CD8-positive, alpha-beta memory T cell (primary cell): ENCODE measurements at regions not wholly inside any gene's neighbourhood (a gene's known extent, or its start where the extent isn't known, plus 50 kb on each side); places are given as distances from the start of the nearest gene placed in this dataset.

ENCODE experiments used
- CTCF ChIA-PET: fragments of 350-600 bp; sonication (Branson Sonifier 250); formaldehyde crosslinking; loops from one replicate; lab custom pipeline; 2021; ENCODE audit warnings: antibody characterized with exemption; lab: Charles Lee
- POLR2A ChIA-PET: fragments of 350-600 bp; sonication (Branson Sonifier 250); formaldehyde crosslinking; loops from one replicate; lab custom pipeline; 2021; ENCODE audit warnings: antibody characterized with exemption; lab: Charles Lee
- DNase-seq, 5 donors: peaks; one replicate each; pipeline versions ENCODE4 v3.0.0 to v3.0.0-alpha.2; 2020 to 2022; ENCODE audit warnings: mixed read lengths in 1 of 5
- H3K27ac ChIP-seq: one replicate; pipeline ENCODE4 v1.7.0; 2013; ENCODE audit warnings: low read depth, mild to moderate bottlenecking, low read length, moderate library complexity
- H3K27me3 ChIP-seq: 2 replicates; pipeline ENCODE4 v1.7.0; 2013; ENCODE audit warnings: low read length, mild to moderate bottlenecking; ENCODE audit not compliant: insufficient read depth, poor library complexity, severe bottlenecking
- H3K36me3 ChIP-seq: 2 replicates; pipeline ENCODE4 v1.7.0; 2013; ENCODE audit warnings: mild to moderate bottlenecking, low read length, moderate library complexity; ENCODE audit not compliant: insufficient read depth
- H3K4me1 ChIP-seq: 2 replicates; pipeline ENCODE4 v1.7.0; 2013; ENCODE audit warnings: mild to moderate bottlenecking, low read length, moderate library complexity; ENCODE audit not compliant: insufficient read depth
- H3K4me3 ChIP-seq: 2 replicates; pipeline ENCODE4 v1.7.0; 2013; ENCODE audit warnings: mild to moderate bottlenecking, low read length
- H3K9me3 ChIP-seq: 2 replicates; pipeline ENCODE4 v1.7.0; 2013; ENCODE audit warnings: mild to moderate bottlenecking, low read length
- H3K27ac Mint-ChIP-seq, 8 donors: one replicate each; pipeline ENCODE4 v1.8.0; 2020 to 2021; ENCODE audit warnings: mixed read lengths in 8 of 8, mild to moderate bottlenecking in 6 of 8, inconsistent platforms in 3 of 8, moderate library complexity in 3 of 8
- H3K27me3 Mint-ChIP-seq, 2 donors: one replicate each; pipeline ENCODE4 v1.8.0; 2020 to 2021; ENCODE audit warnings: mixed read lengths in 2 of 2, mild to moderate bottlenecking in 1 of 2, moderate library complexity in 1 of 2
- H3K36me3 Mint-ChIP-seq, 3 donors: one replicate each; pipeline ENCODE4 v1.8.0; 2020 to 2021; ENCODE audit warnings: mixed read lengths in 3 of 3, inconsistent platforms in 1 of 3, mild to moderate bottlenecking in 1 of 3
- H3K4me1 Mint-ChIP-seq, 3 donors: one replicate each; pipeline ENCODE4 v1.8.0; 2020 to 2021; ENCODE audit warnings: mixed read lengths in 3 of 3, inconsistent platforms in 1 of 3, mild to moderate bottlenecking in 1 of 3
- H3K4me3 Mint-ChIP-seq, 7 donors: one replicate each; pipeline ENCODE4 v1.8.0; 2020 to 2021; ENCODE audit warnings: mixed read lengths in 7 of 7, mild to moderate bottlenecking in 6 of 7, moderate library complexity in 4 of 7, inconsistent platforms in 2 of 7
- H3K9me3 Mint-ChIP-seq, 5 donors: one replicate each; pipeline ENCODE4 v1.8.0; 2020 to 2022; ENCODE audit warnings: mixed read lengths in 5 of 5, mild to moderate bottlenecking in 3 of 5, moderate library complexity in 2 of 5, inconsistent platforms in 1 of 5

DNA sequence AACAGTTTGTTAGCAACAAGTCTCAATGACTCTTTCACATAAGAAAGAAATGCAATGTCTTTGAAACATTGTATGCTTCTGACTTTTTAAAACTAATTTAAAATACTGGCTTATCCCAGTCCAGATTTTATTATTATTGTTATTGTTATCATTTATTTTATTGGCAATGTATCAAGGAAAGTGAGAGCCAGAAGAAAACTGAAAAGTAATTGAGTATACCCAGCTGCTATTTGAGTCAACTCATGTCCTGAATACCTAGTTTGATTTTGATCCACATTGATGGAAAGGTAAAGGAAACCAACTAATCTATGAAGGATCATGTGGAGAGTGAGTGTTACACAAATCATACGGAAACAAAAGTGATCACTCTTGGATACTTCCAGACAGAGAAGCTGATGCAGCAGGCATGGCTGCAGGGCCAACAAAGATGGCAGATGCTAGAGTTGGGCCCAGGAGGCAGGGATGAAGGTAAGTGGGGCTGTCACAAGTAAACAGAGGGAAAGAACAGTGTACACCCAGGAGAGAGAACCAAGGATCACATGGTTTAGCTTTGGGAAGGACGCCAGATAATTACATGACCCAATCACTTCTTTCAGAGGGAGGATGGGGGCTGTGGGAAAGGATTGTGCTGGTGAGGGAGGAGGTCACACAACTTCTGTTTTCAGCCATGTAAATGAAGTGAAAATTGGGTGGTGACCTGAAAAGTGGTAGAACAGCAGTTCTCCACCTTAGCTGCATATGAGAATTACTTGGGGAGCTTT lies 179.2 kb upstream of the NAMPT start:
- Mint-ChIP-seq H3K36me3 (no peaks in the 10 kb centered on the region), H3K4me1 (no peaks in the 10 kb centered on the region), H3K9me3 (no peaks in the 10 kb centered on the region), H3K4me3 (no peak overlapping the region), H3K27me3 (peaks cover 2 to 7% of the 10 kb centered on the region in 2 donors), H3K27ac (no peak overlapping the region)
- ChIA-PET CTCF (interaction anchor here (1.5 to 8.6 kb wide), 2 partner anchors 288 to 293 kb away, joined by 3 to 100 read pairs; no protein-coding TSS in a partner anchor), POLR2A (no interaction called here)
- DNase-seq = no peak
- H3K4me1 ChIP-seq = no peaks in the 10 kb centered on the region
- H3K4me3 ChIP-seq = no peak overlapping the region
- no peaks in the 10 kb centered on the region for H3K36me3 ChIP-seq
- no peaks in the 10 kb centered on the region for H3K27me3 ChIP-seq
- no peaks in the 10 kb centered on the region for H3K9me3 ChIP-seq
- no peak overlapping the region for H3K27ac ChIP-seq

DNA sequence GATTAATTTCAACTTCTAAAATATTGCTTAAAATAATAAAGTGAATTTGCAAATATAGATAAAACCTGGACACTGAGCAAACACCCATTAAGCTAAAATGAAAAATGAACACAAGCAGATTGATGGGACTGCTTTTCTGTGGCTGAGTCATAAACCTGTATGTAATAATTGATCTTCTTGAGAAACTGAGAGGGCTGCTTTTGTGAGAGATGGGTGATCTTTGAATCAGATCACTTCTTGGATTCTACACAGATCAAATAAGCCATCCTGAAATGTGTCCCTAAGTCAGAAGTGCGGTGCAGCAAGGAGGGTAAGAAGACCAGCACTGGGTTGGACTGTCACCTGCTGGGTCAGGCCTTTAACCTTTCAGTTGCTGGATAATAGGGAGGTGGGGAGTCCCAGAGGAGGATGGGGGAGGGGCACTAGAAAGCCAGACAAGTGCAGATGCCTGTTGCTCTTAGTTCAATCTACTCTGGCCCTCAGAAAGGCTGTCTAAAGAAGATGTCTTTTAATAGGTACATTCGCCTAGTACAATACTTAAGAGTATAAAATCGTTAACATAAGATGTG lies 178.2 kb upstream of the NAMPT start:
- no peak overlapping the region for H3K4me3 ChIP-seq
- no peaks in the 10 kb centered on the region for H3K27me3 ChIP-seq
- CTCF ChIA-PET = interaction anchor here (1.2 to 8.6 kb wide), 6 partner anchors 15 to 442 kb away, joined by 3 to 100 read pairs (median 4); partner anchors contain the start of gene NAMPT
- H3K36me3 ChIP-seq = no peaks in the 10 kb centered on the region
- Mint-ChIP-seq H3K4me3 (no peak overlapping the region), H3K27me3 (peaks cover 0 to 2% of the 10 kb centered on the region in 2 donors), H3K36me3 (no peaks in the 10 kb centered on the region), H3K27ac (no peak overlapping the region), H3K4me1 (no peaks in the 10 kb centered on the region), H3K9me3 (peaks cover 0 to under 1% (median 0%) of the 10 kb centered on the region in 5 donors)
- H3K9me3 ChIP-seq = no peaks in the 10 kb centered on the region
- H3K27ac ChIP-seq = no peak overlapping the region
- DNase-seq = no peak
- POLR2A ChIA-PET = no interaction called here
- H3K4me1 ChIP-seq = no peaks in the 10 kb centered on the region

DNA sequence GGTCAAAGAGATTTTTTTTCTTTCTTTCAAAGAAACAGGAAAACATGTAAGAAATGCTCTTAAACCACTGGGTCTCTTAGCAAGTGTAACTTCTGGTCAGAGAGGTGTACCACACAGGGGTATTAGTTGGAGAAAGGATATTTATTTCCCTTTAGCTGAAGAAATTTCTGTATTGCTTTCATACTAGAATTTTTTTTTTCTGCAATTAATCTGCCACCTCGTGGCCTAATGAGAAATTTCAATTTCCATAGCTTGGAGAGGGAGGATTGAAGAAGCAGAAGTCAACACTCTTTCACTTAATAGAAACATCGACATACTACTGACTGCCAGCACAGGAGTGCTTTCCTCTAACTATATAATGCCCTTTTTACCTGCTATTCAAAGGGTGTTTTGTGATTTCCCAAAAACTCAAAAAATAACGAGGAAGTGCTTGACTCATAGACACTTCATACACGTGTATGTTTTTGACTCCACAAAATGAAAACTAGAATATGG lies 177.6 kb upstream of the NAMPT start:
- Mint-ChIP-seq H3K4me1 (no peaks in the 10 kb centered on the region), H3K9me3 (peaks cover 0 to 2% (median 0%) of the 10 kb centered on the region in 5 donors), H3K27ac (no peak overlapping the region), H3K4me3 (no peak overlapping the region), H3K27me3 (no peaks in the 10 kb centered on the region), H3K36me3 (no peaks in the 10 kb centered on the region)
- ChIA-PET POLR2A (no interaction called here), CTCF (interaction anchor here (0.8 to 8.6 kb wide), 7 partner anchors 10 to 441 kb away, joined by 3 to 100 read pairs (median 4); partner anchors contain the start of gene NAMPT)
- H3K36me3 ChIP-seq = no peaks in the 10 kb centered on the region
- H3K4me1 ChIP-seq = no peaks in the 10 kb centered on the region
- H3K27ac ChIP-seq = no peak overlapping the region
- H3K4me3 ChIP-seq = no peak overlapping the region
- no peaks in the 10 kb centered on the region for H3K9me3 ChIP-seq
- no peaks in the 10 kb centered on the region for H3K27me3 ChIP-seq
- DNase-seq = peak in 1 of 5 donors; percentile 6

DNA sequence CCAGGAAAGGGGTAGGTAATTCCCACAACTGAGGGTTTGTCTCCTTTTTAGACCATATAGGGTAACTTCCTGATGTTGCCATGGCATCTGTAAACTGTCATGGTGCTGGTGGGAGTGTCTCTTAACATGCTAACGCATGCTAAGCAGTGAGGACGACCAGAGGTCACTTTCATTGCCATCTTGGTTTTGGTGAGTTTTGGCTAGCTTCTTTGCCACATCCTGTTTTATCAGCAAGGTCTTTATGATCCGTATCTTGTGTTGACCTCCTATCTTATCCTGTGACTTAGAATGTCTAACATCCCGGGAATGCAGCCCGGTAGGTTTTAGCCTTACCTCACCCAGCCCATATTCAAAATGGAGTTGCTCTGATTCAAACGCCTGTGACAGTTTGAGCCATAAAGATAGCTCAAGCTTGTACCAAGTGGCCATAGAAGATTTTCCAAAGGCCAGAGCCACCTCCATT lies 176.0 kb upstream of the NAMPT start:
- no peaks in the 10 kb centered on the region for H3K27me3 Mint-ChIP-seq
- H3K4me1 Mint-ChIP-seq = no peaks in the 10 kb centered on the region
- H3K4me1 ChIP-seq = no peaks in the 10 kb centered on the region
- no peaks in the 10 kb centered on the region for H3K36me3 Mint-ChIP-seq
- ChIA-PET CTCF (interaction anchor here (0.6 to 8.6 kb wide), 4 partner anchors 8 to 290 kb away, joined by 3 to 100 read pairs (median 5); no protein-coding TSS in a partner anchor), POLR2A (no interaction called here)
- H3K4me3 Mint-ChIP-seq = no peak overlapping the region
- DNase-seq = no peak
- H3K9me3 Mint-ChIP-seq = peaks cover 0 to 2% (median 0%) of the 10 kb centered on the region in 5 donors
- no peaks in the 10 kb centered on the region for H3K36me3 ChIP-seq
- no peak overlapping the region for H3K4me3 ChIP-seq
- H3K27ac Mint-ChIP-seq = no peak overlapping the region
- no peaks in the 10 kb centered on the region for H3K9me3 ChIP-seq
- no peaks in the 10 kb centered on the region for H3K27me3 ChIP-seq
- H3K27ac ChIP-seq = no peak overlapping the region

DNA sequence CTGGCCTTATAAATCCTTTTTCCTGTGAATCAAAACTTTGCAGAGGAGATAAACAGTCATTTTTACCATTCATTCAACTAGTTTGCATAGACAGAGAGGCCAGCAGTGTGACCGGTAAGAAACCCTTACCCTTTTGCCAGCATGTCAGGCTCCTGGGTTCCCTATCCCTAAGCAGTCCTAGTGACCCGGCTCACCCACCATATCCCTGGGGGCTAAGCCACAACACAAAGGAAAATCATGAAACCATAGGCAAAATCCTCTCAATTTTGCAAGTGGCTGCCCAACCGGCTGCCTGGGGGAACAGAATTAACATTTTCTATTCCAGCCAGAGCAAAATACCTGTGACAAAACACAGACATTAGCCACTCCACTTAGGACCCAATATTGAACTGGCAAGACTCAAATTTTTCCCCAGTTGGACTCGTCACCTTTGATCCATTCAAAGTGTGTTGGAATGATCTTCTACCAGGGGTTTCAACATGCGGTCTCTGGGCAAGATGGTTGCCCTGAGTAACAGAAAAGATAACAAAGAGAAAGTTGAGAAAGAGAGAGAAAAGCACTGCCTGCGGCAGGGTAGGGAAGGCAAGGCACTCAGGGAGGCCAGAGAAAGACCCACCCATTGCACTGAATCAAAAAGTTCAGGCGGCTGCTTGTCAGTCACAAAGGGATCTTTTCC lies 174.8 kb upstream of the NAMPT start:
- no peaks in the 10 kb centered on the region for H3K27me3 Mint-ChIP-seq
- Histone ChIP-seq H3K9me3 (no peaks in the 10 kb centered on the region), H3K27ac (no peak overlapping the region), H3K4me1 (no peaks in the 10 kb centered on the region), H3K27me3 (no peaks in the 10 kb centered on the region), H3K4me3 (no peak overlapping the region), H3K36me3 (no peaks in the 10 kb centered on the region)
- no peak overlapping the region for H3K4me3 Mint-ChIP-seq
- H3K4me1 Mint-ChIP-seq = no peaks in the 10 kb centered on the region
- H3K36me3 Mint-ChIP-seq = no peaks in the 10 kb centered on the region
- DNase-seq = no peak
- ChIA-PET POLR2A (no interaction called here), CTCF (interaction anchor here (1.9 kb wide), 1 partner anchor 283 kb away, joined by 6 read pairs; no protein-coding TSS in a partner anchor)
- H3K9me3 Mint-ChIP-seq = peaks cover 0 to 2% (median 0%) of the 10 kb centered on the region in 5 donors
- no peak overlapping the region for H3K27ac Mint-ChIP-seq

DNA sequence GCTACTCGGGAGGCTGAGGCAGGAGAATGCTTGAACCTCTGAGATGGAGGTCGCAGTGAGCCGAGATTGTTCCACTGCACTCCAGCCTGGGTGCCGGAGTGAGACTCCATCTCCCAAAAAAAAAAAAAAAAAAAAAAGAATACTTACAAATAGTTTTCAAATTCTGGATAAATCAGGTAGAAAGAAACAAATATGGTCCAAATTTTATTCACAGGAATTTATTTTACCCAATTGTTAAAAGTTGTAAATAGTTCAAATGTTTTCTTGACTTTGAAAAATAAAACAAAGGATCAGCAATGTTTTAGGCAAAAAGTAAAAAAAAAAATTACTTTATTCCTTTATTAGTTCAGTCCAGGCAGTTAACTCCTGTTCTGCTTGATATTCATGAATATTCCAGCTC lies 172.9 kb upstream of the NAMPT start:
- POLR2A ChIA-PET = no interaction called here
- H3K27ac Mint-ChIP-seq = no peak overlapping the region

DNA sequence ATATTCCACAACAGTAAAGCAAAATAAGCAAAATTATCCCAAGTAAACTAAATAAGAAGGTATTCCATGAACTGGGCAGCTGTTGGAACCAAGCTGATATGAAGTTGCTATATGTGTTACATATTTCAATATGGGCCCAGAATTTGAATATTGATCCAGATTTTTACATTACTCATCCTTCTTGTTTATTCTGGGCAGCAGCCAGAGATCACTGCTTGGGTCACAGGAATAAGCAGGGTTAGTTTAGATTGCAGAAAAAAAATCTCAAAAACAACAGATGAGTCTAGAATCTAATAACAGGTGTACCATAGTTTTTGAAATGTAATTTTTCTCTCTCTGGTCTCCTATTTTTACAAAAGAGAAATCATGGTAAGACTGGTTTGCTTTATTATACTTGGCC lies 171.5 kb upstream of the NAMPT start:
- Histone ChIP-seq H3K27me3 (no peaks in the 10 kb centered on the region), H3K27ac (no peak overlapping the region), H3K4me3 (no peak overlapping the region), H3K9me3 (no peaks in the 10 kb centered on the region), H3K36me3 (no peaks in the 10 kb centered on the region), H3K4me1 (no peaks in the 10 kb centered on the region)
- Mint-ChIP-seq H3K4me3 (no peak overlapping the region), H3K27me3 (peaks cover 0 to 2% of the 10 kb centered on the region in 2 donors), H3K36me3 (no peaks in the 10 kb centered on the region), H3K27ac (no peak overlapping the region), H3K9me3 (peaks cover 0 to 12% (median 0%) of the 10 kb centered on the region in 5 donors), H3K4me1 (no peaks in the 10 kb centered on the region)
- no peak for DNase-seq
- ChIA-PET CTCF (no interaction called here), POLR2A (no interaction called here)

More for the DNA sequence above, 172.9 kb upstream of the NAMPT start:
- H3K4me1 ChIP-seq = no peaks in the 10 kb centered on the region
- Mint-ChIP-seq H3K27me3 (no peaks in the 10 kb centered on the region), H3K4me1 (no peaks in the 10 kb centered on the region), H3K36me3 (no peaks in the 10 kb centered on the region), H3K4me3 (no peak overlapping the region), H3K9me3 (peaks cover 0 to 4% (median 0%) of the 10 kb centered on the region in 5 donors)
- no peaks in the 10 kb centered on the region for H3K27me3 ChIP-seq
- H3K9me3 ChIP-seq = no peaks in the 10 kb centered on the region
- CTCF ChIA-PET = interaction anchor here (1.9 kb wide), 1 partner anchor 281 kb away, joined by 6 read pairs; no protein-coding TSS in a partner anchor
- no peak overlapping the region for H3K4me3 ChIP-seq
- no peaks in the 10 kb centered on the region for H3K36me3 ChIP-seq
- H3K27ac ChIP-seq = no peak overlapping the region
- DNase-seq = no peak
